Fibroblast of skin of left biceps (primary cell): ENCODE measurements at regions not wholly inside any gene's neighbourhood (a gene's known extent, or its start where the extent isn't known, plus 50 kb on each side); places are given as distances from the start of the nearest gene placed in this dataset.

Source experiments
- DNase-seq, 2 experiments: peaks; one replicate each; pipeline ENCODE4 v3.0.0-alpha.2; 2013; ENCODE audit warnings: low read depth in 2 of 2

DNA sequence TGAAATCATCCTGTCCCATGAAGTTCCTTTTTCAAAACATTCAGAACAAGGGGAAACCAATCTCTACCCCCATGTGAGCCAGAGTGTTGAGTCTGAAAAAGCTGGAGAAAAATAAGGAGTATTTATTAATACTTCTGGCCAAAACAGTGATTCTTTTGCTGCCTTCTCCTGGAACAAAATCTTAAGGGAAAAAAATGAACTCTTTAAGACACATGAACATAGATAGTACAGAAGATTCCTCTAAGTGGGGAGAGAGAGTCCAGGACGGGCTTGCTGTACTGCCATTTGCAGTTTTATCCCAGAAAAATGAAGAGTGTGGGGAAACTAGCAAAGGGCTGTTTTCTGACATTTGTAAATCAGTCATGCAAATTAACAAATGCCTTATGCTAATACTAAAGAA is 173.4 kb upstream of the CELF2 start:
- no peak for DNase-seq

DNA sequence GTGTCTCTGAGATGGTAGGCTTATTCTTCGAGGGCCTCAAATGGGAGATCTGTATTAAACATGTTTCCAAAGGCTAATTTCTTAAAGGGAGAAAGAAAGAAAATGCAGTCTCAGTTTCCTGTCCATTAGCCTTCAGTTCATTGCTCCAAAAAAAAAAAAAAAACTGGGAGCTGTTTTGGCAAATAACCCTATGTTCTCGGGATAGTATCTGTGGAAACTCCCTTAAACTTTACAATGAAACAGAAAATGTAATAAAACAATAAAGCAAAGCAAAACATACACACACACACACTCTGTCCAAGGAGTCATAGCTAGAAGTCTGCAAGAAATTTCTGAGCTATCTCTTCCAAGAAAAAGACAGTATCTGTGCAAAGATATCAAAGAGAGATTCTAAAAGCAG is 172.5 kb upstream of the CELF2 start:
- DNase-seq = no peak

DNA sequence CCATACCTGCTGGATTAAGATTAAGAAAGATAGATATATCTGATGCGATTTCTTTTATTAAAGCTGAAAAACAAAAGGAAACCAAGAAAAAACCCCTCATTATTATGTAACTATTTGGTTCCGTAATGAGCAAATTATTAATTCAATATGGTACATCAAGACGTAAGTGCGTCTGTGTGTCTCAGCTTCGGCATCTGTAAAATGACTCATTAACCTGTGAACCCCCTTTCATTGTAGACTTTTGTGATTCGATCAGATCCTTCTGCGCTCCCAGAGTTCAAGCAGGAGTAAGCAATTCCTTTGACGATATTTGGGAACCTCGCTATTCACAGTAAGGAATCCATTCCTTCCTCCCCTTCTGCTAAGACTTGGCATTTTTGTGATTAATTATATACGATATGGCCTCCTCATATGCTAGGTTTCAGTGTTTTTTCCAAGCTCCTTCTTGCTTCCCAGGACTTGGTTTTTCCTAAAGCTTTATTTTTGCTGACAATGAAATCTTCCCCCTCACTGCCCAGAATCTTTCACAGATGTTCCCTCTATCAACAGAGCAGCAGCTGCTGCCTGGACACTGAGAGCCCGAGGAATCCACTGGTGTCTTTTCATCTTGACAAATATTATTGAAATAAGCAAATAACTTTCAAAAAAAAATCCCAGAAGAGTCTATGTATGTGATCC is 171.7 kb upstream of the CELF2 start:
- DNase-seq = no peak

DNA sequence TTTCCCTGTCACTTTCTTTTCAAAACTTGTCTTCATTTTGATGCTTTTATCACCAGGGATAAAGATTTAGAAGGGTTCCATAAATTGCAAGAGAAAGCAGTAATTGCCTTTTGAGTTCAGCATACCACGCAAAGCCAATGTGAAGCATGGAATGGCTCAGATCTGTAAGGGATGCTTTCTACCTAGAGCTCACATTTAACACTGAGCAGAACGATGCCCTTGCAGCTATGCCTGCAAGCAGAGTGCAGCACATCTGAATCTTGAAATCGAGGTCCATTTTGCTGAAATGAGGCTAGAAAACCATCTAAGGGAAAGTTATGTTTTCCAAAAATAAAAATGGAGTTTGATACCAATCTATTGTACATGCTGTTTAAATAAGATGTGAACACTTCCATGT is 171.2 kb upstream of the CELF2 start:
- no peak for DNase-seq

- no peak for DNase-seq
Observed at GRCh38 chr10:10847387-10847786, 170.3 kb upstream of the CELF2 start.

GRCh38 chr10:10848488-10849111 is 169.1 kb upstream of the CELF2 start:
- no peak for DNase-seq

GRCh38 chr10:10849306-10849705 is 168.4 kb upstream of the CELF2 start:
- no peak for DNase-seq

DNA sequence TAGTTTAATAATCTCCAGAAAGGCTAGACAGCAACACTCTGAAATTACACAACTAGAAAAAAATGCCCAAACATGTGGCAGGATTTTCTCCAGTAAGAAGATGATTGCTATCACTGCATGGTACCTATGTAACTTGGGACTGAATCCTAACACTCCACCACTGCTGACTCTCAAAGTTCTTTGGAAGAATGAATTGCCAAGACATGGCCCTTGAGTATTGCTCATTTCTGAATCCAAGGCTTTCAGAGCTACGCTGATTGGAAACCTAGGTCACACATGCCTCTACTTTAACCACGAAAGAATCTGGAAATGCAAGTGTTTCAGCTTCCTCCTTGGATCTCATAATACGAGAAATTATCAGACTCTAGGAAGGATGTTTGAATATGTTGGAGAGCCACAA is 167.5 kb upstream of the CELF2 start:
- no peak for DNase-seq

GRCh38 chr10:10852464-10852863 is 165.2 kb upstream of the CELF2 start:
- DNase-seq = no peak

GRCh38 chr10:10853954-10854353 is 163.7 kb upstream of the CELF2 start:
- DNase-seq = no peak

GRCh38 chr10:10854725-10855124 is 162.9 kb upstream of the CELF2 start:
- no peak for DNase-seq

DNA sequence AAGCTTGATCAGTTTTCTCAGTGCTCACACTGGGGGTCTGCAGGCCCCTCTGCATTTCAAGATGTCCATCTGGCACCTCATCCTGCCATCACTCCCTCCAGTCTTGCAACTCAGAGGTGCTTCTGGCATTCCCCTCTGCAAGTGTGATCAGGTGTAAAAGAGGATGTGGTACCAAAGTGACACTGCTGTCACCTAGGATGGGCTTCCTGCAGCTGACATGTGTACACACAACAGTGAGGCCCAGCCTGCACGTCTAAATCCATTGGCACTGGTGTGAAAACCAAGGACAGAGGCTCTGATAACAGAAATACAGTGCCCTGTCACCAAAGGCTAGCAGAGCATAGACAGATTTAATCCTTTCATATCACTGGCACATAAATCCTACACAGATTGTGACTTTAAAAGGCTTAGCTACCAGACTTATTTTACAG is 162.5 kb upstream of the CELF2 start:
- no peak for DNase-seq

- DNase-seq = no peak
Observed at GRCh38 chr10:10860455-10860976, 157.2 kb upstream of the CELF2 start.

GRCh38 chr10:10865303-10865702 is 152.4 kb upstream of the CELF2 start:
- peak in 1 of 2 experiments; percentile 19 for DNase-seq

DNA sequence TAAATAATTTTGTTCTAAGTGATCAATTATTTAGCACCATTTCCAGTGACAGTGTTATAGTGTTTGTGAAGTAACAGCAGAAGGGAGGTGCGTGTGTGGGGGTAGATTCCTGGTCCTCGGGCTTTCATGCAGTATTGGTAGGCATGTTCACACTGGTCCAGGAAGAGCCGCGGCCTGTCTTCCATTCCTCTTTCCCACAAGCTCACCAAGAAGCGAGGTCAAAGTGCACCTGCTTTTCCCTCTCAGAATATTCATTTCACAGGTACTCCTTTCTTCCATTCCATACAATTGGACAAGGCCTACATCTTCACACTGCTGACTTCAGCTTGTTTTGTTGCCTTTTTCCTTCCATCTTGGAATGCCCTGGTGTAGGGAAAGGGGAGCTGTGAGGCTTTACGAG is 151.8 kb upstream of the CELF2 start:
- DNase-seq = no peak

DNA sequence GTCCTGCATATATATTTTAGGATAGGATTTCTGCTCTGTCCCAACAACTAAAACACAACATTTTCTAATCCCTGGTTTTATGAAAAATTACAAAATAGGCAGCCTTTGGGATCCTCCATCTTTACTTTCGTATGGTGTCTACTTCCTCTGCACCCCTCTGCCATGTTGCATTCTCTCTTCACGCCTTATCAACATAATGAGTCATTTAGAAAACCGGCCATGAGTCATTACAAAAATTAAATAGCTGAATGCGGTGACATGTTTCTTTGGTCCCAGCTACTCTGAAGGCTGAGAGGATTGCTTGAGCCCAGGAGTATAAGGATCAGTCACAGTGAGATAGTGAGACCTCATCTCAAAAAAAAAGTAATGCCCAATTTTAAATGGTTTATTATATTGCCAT is 148.1 kb upstream of the CELF2 start:
- no peak for DNase-seq

- no peak for DNase-seq
Observed at GRCh38 chr10:10870523-10871241, 147.0 kb upstream of the CELF2 start.

DNA sequence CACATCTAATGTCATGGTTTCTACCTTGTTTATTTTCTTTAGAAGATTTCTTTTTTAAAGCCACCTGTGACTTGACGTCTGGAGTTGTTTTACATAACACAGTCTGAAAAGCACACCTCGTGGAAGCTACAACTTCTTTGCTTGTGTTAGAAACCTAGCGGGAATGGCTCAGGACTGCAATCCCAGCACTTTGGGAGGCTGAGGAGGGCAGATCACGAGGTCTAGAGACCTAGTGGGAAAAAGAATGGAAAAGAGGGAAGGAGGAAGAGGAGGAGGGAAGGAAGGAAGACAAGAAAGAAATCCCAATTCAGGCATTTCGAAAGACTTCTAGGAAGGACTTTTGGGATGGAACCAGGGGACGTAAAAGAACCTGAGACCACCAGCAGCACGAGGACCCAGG is 146.3 kb upstream of the CELF2 start:
- no peak for DNase-seq

- peak; percentile 85 for DNase-seq
Observed at GRCh38 chr10:10872035-10872673, 145.5 kb upstream of the CELF2 start.

DNA sequence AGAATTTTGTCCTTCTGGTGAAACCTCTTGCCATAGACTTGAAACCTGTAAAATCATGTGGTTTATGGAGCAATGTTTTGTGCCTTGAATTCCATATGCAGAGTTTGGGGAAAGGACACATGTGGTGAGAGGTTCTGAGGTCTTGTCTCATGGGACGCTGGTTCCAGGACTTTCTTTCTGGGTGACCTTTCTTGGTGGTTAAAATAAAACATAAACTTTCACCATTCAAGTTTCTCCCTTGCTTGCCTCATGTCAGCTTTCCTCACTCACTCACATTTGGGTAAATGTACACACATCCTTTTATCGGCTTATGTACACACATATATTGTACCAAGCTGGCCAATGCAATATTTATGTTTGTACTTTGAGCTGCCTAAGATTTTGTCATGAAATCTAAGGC is 144.9 kb upstream of the CELF2 start:
- DNase-seq = no peak

GRCh38 chr10:10873289-10873688 is 144.4 kb upstream of the CELF2 start:
- no peak for DNase-seq

GRCh38 chr10:10873915-10874314 is 143.8 kb upstream of the CELF2 start:
- DNase-seq = no peak
